ENCODE measurements at regions not wholly inside any gene's neighbourhood (a gene's known extent, or its start where the extent isn't known, plus 50 kb on each side); places are given as distances from the start of the nearest gene placed in this dataset.
"Not testable (repeated sequence)": the region's sequence is repeated elsewhere in the genome, so short reads cannot be mapped to it uniquely, and the experiment has no call there.

GRCh38 chr4:174010547-174010946 lies 272.9 kb downstream of the FBXO8 start:
- DNase-seq: no peak

DNA sequence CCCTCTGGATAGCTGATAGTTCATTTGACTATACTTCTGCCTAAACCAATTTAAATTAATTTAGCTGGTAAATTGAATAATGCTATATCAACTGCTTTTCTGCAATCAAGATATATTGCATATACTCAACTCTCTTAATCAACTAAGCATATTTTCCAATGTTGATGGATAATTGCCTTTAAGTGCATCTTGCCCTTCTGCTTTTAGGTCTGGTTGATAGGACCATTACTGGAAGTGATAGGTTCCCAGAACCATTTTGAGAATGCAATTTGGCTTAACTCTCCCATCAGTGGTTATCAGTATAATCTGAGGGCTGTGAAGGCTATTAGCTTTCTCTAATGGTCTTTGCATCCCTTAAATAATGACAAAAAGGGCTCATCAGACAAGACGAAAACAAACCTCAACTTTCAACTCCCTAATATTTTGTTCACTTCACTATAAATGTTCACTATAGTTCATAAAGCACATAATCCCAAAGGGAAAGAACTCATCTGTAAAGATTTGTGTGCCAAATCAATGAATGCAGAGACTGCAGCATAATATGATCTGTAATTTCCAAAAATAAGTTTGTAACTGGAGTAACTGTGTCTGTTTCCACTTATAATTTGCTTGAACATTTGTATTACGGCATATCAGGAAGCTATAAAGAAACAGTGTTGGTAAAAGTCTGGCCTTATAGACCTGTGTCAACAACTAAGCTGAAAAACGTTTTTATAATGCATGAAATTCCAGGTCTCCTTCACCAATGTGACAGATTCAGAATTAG lies 273.6 kb downstream of the FBXO8 start:
- DNase-seq: no peak

GRCh38 chr4:174005422-174005821 lies 278.0 kb downstream of the FBXO8 start:
- DNase-seq: no peak

- no peak for DNase-seq
Measured at GRCh38 chr4:173998471-173999144, 284.9 kb downstream of the FBXO8 start.

DNA sequence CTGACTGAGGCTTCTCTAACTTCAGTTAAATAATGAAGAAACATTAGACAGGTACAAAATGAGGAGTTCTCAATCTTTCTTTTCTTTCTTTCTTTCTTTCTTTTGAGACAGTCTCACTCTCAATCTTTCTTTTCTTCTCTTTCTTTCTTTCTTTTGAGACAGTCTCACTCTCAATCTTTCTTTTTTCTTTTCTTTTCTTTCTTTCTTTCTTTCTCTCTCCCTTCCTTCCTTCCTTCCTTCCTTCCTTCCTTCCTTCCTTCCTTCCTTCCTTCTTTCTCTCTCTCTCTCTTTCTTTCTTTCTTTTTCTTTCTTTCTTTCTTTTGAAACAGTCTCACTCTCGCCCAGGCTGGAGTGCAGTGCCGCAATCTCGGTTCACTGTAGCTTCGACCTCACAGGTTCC lies 287.7 kb downstream of the FBXO8 start:
- not testable (repeated sequence) for DNase-seq

DNA sequence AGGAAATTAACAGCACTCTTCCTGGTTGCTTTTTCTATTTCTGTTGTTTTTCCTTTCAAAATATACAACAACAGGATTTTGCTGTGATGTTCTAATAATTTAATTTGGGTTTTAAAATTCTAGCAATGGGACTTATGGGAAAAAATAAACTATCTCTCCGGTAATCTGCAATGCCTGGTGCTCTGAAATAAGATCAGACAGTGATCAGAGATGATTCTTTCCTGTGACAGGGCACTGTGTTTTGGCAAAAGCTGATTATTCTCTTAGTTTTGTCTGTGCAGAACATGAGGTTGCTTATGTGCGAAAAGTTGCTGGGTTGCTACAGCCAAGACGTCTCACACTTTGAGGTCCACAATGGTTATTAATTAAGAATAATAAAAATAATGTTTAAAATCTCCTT lies 291.7 kb downstream of the FBXO8 start:
- no peak for DNase-seq

DNA sequence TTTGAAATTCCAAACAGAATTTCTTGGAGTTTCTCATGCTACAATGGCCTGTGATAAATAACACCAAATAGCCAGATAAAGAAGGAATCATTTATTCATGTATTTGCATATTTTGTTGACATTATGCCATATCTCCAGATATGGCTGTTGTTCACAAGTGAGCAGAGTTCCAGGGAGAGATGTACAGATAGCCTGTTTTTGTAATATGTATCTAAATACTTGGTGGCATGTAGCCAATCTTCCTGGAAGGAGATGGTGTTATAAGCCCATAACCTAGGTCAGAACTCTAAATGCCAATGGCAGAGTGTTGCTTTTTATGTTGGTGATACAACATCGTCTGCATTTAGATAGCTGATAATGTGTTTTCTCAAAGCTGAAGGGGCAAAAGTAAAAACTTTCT lies 292.2 kb downstream of the FBXO8 start:
- DNase-seq: no peak

- DNase-seq: no peak
Measured at GRCh38 chr4:173990869-173991210, 292.6 kb downstream of the FBXO8 start.

GRCh38 chr4:173990126-173990868 lies 293.2 kb downstream of the FBXO8 start:
- DNase-seq: peak in 1 of 56 donors; percentile 0

GRCh38 chr4:173963523-173963922 lies 319.9 kb downstream of the FBXO8 start:
- DNase-seq: not testable (repeated sequence)

- no peak for DNase-seq
Measured at GRCh38 chr4:173960398-173960797, 323.1 kb downstream of the FBXO8 start.

DNA sequence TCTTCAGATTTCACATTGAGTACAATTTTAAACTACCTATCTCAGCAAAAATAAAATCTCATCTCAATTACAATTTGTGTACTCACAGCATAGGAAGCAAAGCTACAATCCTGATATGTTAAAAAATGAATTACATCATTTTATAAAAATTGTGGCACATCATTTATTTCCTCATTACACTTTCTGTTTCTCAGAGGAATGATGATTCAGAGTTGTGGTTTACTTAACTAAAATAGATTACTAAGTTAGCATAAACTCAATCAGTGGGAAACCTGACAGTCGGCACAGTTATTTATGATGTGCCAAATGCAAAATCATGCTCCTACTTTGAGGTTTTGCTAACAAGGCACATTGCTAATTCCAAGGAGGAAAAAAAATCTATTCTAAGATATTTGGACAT lies 325.0 kb downstream of the FBXO8 start:
- DNase-seq: no peak

GRCh38 chr4:173943547-173943946 lies 339.9 kb downstream of the FBXO8 start:
- DNase-seq: no peak

- no peak for DNase-seq
Measured at GRCh38 chr4:173940146-173940545, 343.3 kb downstream of the FBXO8 start.

- DNase-seq: no peak
Measured at GRCh38 chr4:173937631-173938270, 345.7 kb downstream of the FBXO8 start.

GRCh38 chr4:173936861-173937260 lies 346.6 kb downstream of the FBXO8 start:
- no peak for DNase-seq

DNA sequence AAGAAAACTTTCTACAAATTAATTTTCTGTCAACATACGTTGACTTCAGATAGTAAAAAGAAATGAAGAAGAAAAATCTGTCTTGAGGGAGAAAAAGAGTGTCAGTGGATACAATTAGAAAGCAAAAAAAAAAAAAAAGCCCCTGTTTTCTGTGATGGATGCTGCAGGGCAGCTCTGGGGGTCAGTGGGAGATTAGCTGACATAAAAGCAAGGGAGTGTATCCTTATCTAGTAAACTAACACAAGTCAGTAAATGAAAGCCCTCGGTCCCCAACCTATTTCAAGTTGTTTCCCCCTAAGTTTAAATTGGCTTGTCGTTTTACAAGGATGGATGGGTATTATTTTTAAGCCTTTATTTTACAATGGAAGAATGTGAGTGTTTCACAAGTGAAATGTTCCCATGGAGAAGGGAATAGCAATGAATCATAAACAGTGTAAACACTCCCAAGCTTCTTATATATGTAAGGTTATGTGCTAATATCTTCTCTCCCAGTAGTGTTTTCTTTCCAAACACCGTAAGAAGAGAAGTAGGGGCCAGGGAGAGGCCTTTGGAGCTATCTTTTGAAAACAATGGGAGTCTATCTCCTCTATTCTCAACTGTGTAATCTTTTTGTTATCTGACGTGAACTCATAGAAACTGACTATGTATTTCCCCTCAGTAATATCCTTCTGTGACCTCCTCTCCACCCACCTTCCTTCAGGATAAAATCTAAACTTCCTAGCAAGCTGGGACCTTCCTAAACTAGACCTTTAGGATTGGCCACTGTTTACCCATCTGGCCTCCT lies 347.7 kb downstream of the FBXO8 start:
- no peak for DNase-seq

GRCh38 chr4:173934933-173935620 lies 348.4 kb downstream of the FBXO8 start:
- DNase-seq: no peak

DNA sequence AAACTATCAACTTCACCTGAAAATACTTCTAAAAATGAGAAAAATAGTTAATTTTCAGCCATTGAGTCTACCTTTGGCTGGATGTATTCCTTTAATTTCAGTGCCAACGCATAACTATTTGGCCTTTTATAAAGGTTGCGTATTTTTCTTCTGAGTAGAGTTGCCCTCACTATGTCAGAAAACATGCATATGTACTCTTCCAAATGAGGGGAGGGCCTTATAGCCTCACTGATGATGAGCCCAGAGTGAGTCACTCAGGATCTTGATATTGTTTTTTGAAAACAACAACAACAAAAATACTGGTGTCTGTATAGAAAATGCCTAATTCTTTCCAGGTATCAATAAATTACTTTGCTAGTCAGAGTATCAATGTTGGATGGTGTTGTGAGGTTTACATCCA lies 349.3 kb downstream of the FBXO8 start:
- no peak for DNase-seq

GRCh38 chr4:173932701-173933100 lies 350.8 kb downstream of the FBXO8 start:
- no peak for DNase-seq

All from nucleus accumbens (tissue), 56 donors.